CD14-positive monocyte (primary cell): ENCODE measurements at regions not wholly inside any gene's neighbourhood (a gene's known extent, or its start where the extent isn't known, plus 50 kb on each side); places are given as distances from the start of the nearest gene placed in this dataset.

Experiments used
- DNase-seq, 3 donors: peaks; one replicate each; pipeline ENCODE4 v3.0.0-alpha.2; 2011 to 2022
- H2AFZ ChIP-seq: 2 replicates; pipeline ENCODE4 v1.6.0; 2012; ENCODE audit warnings: mild to moderate bottlenecking, low read depth, low read length, inconsistent platforms; ENCODE audit not compliant: insufficient read depth, poor library complexity, severe bottlenecking
- H3K27ac ChIP-seq, 2 donors: 1 replicate in 1 of 2; 2 replicates in 1 of 2; pipeline ENCODE4 v1.5.1; 2012 to 2013; ENCODE audit warnings: low read length in 2 of 2, control low read depth in 1 of 2, inconsistent platforms in 1 of 2, low read depth in 1 of 2, mild to moderate bottlenecking in 1 of 2
- H3K27me3 ChIP-seq, 2 donors: one replicate each; pipeline versions ENCODE4 v1.6.0 to v1.6.1; 2011 to 2013; ENCODE audit warnings: low read length in 2 of 2; ENCODE audit not compliant: control insufficient read depth in 2 of 2, insufficient read depth in 2 of 2
- H3K36me3 ChIP-seq, 2 donors: replicated peaks in 1 of 2; 1 replicate in 1 of 2; 2 replicates in 1 of 2; pipeline versions ENCODE4 v1.5.1 to v1.6.1; 2012 to 2013; ENCODE audit warnings: low read length in 2 of 2, control low read depth in 1 of 2, inconsistent platforms in 1 of 2, mild to moderate bottlenecking in 1 of 2; ENCODE audit not compliant: insufficient read depth in 2 of 2, control insufficient read depth in 1 of 2
- H3K4me1 ChIP-seq, 2 donors: 1 replicate in 1 of 2; 2 replicates in 1 of 2; pipeline versions ENCODE4 v1.5.1 to v1.6.1; 2012 to 2013; ENCODE audit warnings: low read length in 2 of 2, control low read depth in 1 of 2, inconsistent platforms in 1 of 2, mild to moderate bottlenecking in 1 of 2, moderate library complexity in 1 of 2; ENCODE audit not compliant: insufficient read depth in 2 of 2, control insufficient read depth in 1 of 2
- H3K4me2 ChIP-seq: replicated peaks from 2 replicates; pipeline ENCODE3; 2012; ENCODE audit warnings: low read length, moderate library complexity, mild to moderate bottlenecking; ENCODE audit not compliant: poor library complexity, severe bottlenecking; ENCODE audit errors: extremely low read depth
- H3K4me3 ChIP-seq, 3 experiments: fragments of 200-600 bp in 1 of 3; sonication (generic) in 1 of 3; replicated peaks in 1 of 3; 1 replicate in 2 of 3; 2 replicates in 1 of 3; pipeline ENCODE4 v1.5.1; 2011 to 2013; ENCODE audit warnings: low read length in 3 of 3, mild to moderate bottlenecking in 3 of 3, control low read depth in 2 of 3, low read depth in 2 of 3, inconsistent platforms in 1 of 3, moderate library complexity in 1 of 3
- H3K79me2 ChIP-seq: 2 replicates; pipeline ENCODE4 v1.6.0; 2012; ENCODE audit warnings: mild to moderate bottlenecking, control low read depth, inconsistent platforms, low read length, moderate library complexity; ENCODE audit not compliant: insufficient read depth
- H3K9ac ChIP-seq: 2 replicates; pipeline ENCODE4 v1.6.0; 2017; ENCODE audit warnings: low read length, mild to moderate bottlenecking; ENCODE audit not compliant: insufficient read depth, poor library complexity, severe bottlenecking
- H3K9me3 ChIP-seq, 2 donors: replicated peaks in 1 of 2; 1 replicate in 1 of 2; 2 replicates in 1 of 2; pipeline versions ENCODE4 v1.5.1 to v1.6.1; 2012 to 2013; ENCODE audit warnings: low read length in 2 of 2, control low read depth in 1 of 2; ENCODE audit not compliant: control insufficient read depth in 1 of 2, insufficient read depth in 1 of 2
- H4K20me1 ChIP-seq: 2 replicates; pipeline ENCODE4 v1.6.0; 2012; ENCODE audit warnings: mild to moderate bottlenecking, low read length, control low read depth, moderate library complexity; ENCODE audit not compliant: insufficient read depth
- H3K27ac Mint-ChIP-seq, 7 donors: one replicate each; pipeline ENCODE4 v1.8.0; 2020; ENCODE audit warnings: mild to moderate bottlenecking in 7 of 7, mixed read lengths in 7 of 7, moderate library complexity in 6 of 7, inconsistent platforms in 2 of 7
- H3K27me3 Mint-ChIP-seq, 3 donors: one replicate each; pipeline ENCODE4 v1.8.0; 2021 to 2022; ENCODE audit warnings: low read depth in 3 of 3, mild to moderate bottlenecking in 3 of 3, mixed read lengths in 3 of 3, moderate library complexity in 3 of 3, inconsistent platforms in 1 of 3
- H3K36me3 Mint-ChIP-seq, 2 donors: one replicate each; pipeline ENCODE4 v1.8.0; 2020; ENCODE audit warnings: mixed read lengths in 2 of 2, inconsistent platforms in 1 of 2, mild to moderate bottlenecking in 1 of 2
- H3K4me1 Mint-ChIP-seq: one replicate; pipeline ENCODE4 v1.8.0; 2020; ENCODE audit warnings: mild to moderate bottlenecking, mixed read lengths
- H3K4me3 Mint-ChIP-seq, 2 donors: one replicate each; pipeline ENCODE4 v1.8.0; 2020; ENCODE audit warnings: mild to moderate bottlenecking in 2 of 2, mixed read lengths in 2 of 2, moderate library complexity in 1 of 2
- H3K9me3 Mint-ChIP-seq, 7 donors: one replicate each; pipeline ENCODE4 v1.8.0; 2020 to 2022; ENCODE audit warnings: mixed read lengths in 7 of 7, mild to moderate bottlenecking in 6 of 7, moderate library complexity in 6 of 7, inconsistent platforms in 2 of 7
- WGBS: methylation state at CpG from one replicate; pipeline ENCODE4 v1.1.5; 2013; ENCODE audit warnings: missing lambda C conversion rate; ENCODE audit not compliant: insufficient coverage; 5-methylcytosine and 5-hydroxymethylcytosine counted together
- intact Hi-C, 2 donors: fragments of 100-400 bp; cut with micrococcal nuclease; formaldehyde crosslinking; loops; one replicate each; pipeline versions ENCODE4 v1.15.0 to v1.15.1; 2023
- TF ChIP-seq, protein P1 (sequence below): fragments of 200-600 bp; IDR thresholded peaks from one replicate; pipeline ENCODE4 v1.8.0; 2022; ENCODE audit warnings: antibody characterized with exemption, mild to moderate bottlenecking

GRCh38 chrX:130550351-130550750, 148.6 kb downstream of the RBMX2 start:
- no peaks in the 10 kb centered on the region for H3K36me3 ChIP-seq
- H3K27me3 ChIP-seq = peaks cover 0 to 4% of the 10 kb centered on the region in 2 donors
- no peaks in the 10 kb centered on the region for H3K9me3 ChIP-seq
- H3K9ac ChIP-seq = no peak overlapping the region
- no peak overlapping the region for H2AFZ ChIP-seq
- Mint-ChIP-seq H3K4me1 (no peaks in the 10 kb centered on the region), H3K27me3 (peaks cover 0 to 6% (median 3%) of the 10 kb centered on the region in 3 donors), H3K27ac (no peak overlapping the region), H3K4me3 (no peak overlapping the region), H3K36me3 (no peaks in the 10 kb centered on the region), H3K9me3 (no peaks in the 10 kb centered on the region)
- H3K27ac ChIP-seq = no peak overlapping the region
- no peak overlapping the region for H3K4me2 ChIP-seq
- H3K4me1 ChIP-seq = no peaks in the 10 kb centered on the region
- H3K79me2 ChIP-seq = no peaks in the 10 kb centered on the region
- TF ChIP-seq, protein P1, sequence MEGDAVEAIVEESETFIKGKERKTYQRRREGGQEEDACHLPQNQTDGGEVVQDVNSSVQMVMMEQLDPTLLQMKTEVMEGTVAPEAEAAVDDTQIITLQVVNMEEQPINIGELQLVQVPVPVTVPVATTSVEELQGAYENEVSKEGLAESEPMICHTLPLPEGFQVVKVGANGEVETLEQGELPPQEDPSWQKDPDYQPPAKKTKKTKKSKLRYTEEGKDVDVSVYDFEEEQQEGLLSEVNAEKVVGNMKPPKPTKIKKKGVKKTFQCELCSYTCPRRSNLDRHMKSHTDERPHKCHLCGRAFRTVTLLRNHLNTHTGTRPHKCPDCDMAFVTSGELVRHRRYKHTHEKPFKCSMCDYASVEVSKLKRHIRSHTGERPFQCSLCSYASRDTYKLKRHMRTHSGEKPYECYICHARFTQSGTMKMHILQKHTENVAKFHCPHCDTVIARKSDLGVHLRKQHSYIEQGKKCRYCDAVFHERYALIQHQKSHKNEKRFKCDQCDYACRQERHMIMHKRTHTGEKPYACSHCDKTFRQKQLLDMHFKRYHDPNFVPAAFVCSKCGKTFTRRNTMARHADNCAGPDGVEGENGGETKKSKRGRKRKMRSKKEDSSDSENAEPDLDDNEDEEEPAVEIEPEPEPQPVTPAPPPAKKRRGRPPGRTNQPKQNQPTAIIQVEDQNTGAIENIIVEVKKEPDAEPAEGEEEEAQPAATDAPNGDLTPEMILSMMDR = no peak
- WGBS = no CpG with 5 or more reads among the region's 2 CpGs
- no peak for DNase-seq
- intact Hi-C loops = no loop called here
- H4K20me1 ChIP-seq = no peaks in the 10 kb centered on the region
- H3K4me3 ChIP-seq = no peak overlapping the region

DNA sequence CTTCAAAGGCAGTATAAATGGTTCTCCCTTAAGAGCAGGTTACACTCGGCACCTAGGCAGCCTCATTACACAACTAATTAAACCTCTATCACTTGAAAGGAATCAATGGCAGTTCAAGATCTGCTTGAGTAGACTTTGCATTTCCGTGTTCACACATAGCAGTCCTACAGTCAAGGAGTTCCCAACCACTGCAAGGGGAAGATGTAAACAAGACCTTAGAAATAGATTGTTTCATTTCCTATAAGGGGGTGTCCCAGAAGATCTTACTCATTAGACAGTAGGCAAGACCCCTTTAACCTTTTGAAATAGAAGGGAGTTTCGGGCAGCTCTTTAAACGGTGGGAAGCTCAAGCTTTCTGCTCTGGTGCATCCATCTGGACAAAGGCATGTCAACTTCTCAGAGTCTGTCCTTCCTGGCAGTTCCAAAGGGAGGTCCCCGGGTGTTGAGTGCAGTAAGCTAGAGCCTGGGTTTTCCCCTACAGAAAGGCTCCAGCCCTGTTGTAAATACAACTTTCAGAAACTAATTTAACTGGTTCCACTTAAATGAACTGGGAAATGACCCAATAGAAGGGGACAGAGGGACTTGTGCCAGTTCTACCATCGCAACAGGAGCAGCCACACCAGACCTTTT, 150.8 kb downstream of the RBMX2 start:
- H3K27ac Mint-ChIP-seq = no peak overlapping the region
- no peak overlapping the region for H3K4me3 Mint-ChIP-seq

More for the DNA sequence above, 150.8 kb downstream of the RBMX2 start:
- H3K27me3 Mint-ChIP-seq = peaks cover 3 to 4% (median 3%) of the 10 kb centered on the region in 3 donors
- no peaks in the 10 kb centered on the region for H3K9me3 ChIP-seq
- H3K36me3 ChIP-seq = no peaks in the 10 kb centered on the region
- intact Hi-C loops = no loop called here
- TF ChIP-seq, protein P1 = no peak
- no peak overlapping the region for H3K4me3 ChIP-seq
- no CpG with 5 or more reads among the region's 6 CpGs for WGBS
- H2AFZ ChIP-seq = no peak overlapping the region
- peaks cover 0 to 4% of the 10 kb centered on the region in 2 donors for H3K27me3 ChIP-seq
- no peaks in the 10 kb centered on the region for H3K9me3 Mint-ChIP-seq
- no peaks in the 10 kb centered on the region for H3K36me3 Mint-ChIP-seq
- no peaks in the 10 kb centered on the region for H3K4me1 ChIP-seq
- no peaks in the 10 kb centered on the region for H3K4me1 Mint-ChIP-seq
- H3K27ac ChIP-seq = no peak overlapping the region
- no peaks in the 10 kb centered on the region for H4K20me1 ChIP-seq
- no peaks in the 10 kb centered on the region for H3K79me2 ChIP-seq
- DNase-seq = no peak
- H3K9ac ChIP-seq = no peak overlapping the region
- H3K4me2 ChIP-seq = no peak overlapping the region
